ENCODE measurements at regions not wholly inside any gene's neighbourhood (a gene's known extent, or its start where the extent isn't known, plus 50 kb on each side); places are given as distances from the start of the nearest gene placed in this dataset.
A peak's percentile ranks its signal among the peaks of the same experiment; 100 is the strongest.

- DNase-seq = peak; percentile 30
These were observed 427.1 kb downstream of the GPAM start for GRCh38 chr10:111756217-111757061.

DNA sequence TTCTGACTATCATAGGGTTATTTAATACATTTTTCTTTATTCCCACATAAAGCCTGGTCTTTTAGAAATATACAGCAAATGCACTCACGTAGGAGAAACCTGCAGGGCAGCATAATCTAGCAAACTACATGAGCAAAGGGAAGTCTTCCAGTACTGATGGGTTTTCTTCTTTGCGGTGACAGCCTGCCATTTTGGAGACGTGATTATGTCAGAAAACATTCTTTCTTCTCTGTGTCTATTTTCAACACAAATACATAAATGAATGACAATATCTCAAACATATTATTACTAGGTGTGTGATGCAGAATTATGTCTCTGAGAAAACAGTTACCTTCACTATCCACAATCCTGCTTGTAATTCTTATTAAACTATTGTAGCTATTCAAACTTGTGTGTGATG lies 425.0 kb downstream of the GPAM start:
- no peak for DNase-seq

DNA sequence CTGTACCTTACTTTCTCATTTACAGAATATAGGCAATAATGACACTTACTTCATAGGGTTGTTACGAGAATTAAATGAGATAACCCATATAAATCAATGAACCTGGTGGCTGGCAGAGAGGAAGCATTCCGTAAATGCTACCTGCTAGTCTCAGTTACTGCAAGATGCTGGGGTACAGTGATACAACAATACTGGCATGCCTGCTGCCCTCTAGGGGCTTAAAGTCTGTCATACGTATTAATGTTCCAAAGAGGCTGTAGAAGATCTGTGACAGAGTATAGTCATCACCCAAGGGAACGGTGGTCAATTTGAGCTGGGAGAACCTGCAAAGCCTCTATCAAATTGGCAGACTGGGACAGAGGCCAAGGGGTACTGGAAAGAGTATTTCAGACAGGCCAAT lies 421.5 kb downstream of the GPAM start:
- DNase-seq = no peak

- no peak for DNase-seq
These were observed 418.3 kb downstream of the GPAM start for GRCh38 chr10:111765216-111765615.

- no peak for DNase-seq
These were observed 417.1 kb downstream of the GPAM start for GRCh38 chr10:111766464-111766863.

- no peak for DNase-seq
These were observed 415.9 kb downstream of the GPAM start for GRCh38 chr10:111767661-111768060.

DNA sequence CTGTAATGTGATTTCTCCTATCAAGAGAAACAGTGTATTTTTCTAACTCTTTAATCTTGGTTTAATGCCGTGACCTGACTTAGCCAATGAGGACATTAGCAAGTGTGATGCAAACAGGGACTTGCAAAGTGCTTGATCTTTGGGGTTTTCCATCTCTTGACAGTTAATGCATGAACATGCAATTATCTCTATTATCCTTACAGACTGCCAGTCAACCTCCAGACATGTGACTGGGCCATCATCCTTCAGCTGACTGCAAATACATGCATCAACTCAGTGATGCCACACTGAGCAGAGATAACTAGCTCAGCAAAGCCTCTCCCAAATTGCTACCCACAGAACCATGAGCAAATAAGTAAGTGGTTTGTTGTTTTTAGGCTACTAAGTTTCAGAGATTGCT lies 409.6 kb downstream of the GPAM start:
- DNase-seq = no peak

DNA sequence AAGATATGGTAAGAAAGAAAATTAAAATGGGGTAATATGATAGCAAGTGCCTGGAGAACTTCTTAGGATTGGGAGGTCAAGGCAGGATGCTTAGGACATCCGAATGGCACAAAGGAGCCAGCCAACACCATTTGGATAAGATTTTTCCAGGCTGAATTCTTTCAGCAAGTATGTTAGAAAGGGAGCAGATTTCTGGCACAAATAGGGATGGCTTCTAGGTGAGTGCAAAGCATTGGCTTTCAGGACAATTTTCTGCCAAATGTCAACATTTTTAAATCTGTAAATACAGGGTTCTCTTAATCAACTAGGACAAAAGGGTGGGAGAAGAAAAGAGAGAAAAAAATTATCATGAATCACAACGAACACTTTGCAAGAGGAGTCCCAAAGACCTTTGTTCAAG lies 409.1 kb downstream of the GPAM start:
- DNase-seq = no peak

GRCh38 chr10:111784436-111784835 lies 399.1 kb downstream of the GPAM start:
- no peak for DNase-seq

DNA sequence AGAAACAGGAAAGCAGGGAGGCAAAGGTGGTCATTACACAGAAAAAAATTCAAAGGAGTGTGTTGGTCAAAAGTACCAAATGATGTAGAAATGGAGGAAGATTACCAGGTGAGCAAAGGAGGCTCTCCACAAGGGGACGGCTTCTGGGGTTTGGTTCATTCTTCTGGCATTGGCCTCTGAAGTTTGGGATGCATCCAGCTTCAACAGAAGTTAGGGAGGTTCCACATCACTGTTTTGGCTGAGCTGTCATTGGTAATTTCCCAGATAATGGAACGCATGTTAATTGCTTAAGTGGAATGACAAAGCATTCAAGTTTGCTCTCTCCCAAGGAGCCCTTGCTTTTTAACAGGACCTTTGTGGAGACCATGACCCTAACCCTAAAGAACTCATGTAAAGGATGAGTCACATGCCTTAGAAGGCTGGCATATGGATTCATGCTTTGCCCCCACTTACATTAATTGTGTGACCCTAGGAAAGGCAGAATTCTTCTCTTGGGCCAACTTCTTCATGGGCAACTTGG lies 398.6 kb downstream of the GPAM start:
- no peak for DNase-seq

- no peak for DNase-seq
These were observed 397.6 kb downstream of the GPAM start for GRCh38 chr10:111785921-111786320.

DNA sequence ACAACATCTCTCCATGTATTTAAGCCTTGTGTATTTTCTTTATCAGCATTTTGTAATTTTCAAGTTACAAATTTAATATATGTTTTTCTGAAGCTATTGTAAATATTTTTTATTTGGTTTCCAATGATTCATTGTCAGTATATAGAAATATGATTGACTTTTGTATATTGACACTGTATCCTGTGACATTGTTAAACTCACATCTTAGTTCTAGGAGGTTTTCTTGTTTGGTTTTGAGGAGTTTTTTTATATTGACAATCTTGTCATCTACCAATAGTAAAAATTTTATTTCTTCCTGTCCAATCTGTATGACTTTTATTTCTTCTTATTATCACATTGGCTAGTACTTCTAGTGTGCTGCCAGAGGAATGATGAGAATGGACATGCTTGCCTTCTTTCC lies 393.7 kb downstream of the GPAM start:
- no peak for DNase-seq

DNA sequence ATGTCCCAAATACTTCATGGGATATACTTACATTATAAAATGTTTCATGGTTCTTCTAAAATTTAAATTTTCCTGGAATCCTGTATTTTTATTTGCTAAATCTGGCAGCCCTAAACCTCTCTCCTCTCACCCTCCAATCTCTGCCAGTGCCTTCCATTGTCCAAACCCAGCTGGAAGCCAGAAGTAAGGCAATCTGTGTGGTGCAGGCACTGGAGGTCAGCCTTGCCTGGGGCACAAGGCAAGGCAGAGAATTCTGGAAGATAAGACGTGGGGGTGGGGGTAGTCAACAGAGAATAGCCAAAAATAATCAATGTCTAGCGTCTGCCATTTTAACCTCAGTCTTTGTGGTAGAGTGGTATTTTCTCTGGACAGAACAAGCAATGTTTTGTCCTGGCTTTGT lies 381.7 kb downstream of the GPAM start:
- no peak for DNase-seq

- no peak for DNase-seq
These were observed 378.8 kb downstream of the GPAM start for GRCh38 chr10:111804781-111805180.

- DNase-seq = no peak
These were observed 372.0 kb downstream of the GPAM start for GRCh38 chr10:111811517-111811916.

DNA sequence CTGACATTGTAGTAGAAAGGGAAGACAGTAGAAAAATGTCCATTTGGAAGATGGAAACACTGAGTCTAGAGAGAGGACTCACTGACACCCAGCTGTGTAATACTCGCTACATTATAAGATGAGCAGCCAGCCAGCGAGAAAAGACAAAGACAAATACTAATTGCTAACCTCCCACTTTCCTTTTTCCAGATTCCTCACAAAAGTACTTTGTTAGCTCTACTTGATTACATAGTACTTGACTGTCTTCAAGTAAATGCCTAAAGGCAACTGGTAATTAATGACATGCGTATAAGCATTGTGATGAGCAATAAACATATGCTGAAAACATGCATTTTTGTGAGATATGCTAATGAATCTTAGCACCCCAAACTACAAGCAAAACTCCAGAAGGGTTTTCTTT lies 363.1 kb downstream of the GPAM start:
- no peak for DNase-seq

- DNase-seq = no peak
These were observed 361.7 kb downstream of the GPAM start for GRCh38 chr10:111821871-111822270.

DNA sequence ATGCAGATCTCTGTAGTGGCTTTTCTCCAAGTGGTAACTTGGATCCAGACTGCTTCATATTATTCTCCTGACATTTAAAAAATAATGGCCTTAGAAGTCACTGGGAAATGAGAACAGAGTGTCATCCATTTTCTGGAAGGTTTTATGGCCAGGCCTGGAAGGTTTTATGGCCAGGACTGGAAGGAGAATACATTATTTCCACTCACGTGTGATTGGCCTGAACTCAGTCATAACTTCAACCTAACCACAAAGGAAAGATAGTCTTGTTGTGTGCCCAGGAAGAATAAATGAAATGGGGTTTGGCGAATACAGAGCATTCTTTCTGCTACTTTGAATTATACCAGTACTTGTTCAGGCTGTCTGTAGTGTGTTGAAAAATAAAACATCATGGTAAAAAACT lies 360.9 kb downstream of the GPAM start:
- DNase-seq = no peak

GRCh38 chr10:111824128-111824527 lies 359.4 kb downstream of the GPAM start:
- DNase-seq = no peak

DNA sequence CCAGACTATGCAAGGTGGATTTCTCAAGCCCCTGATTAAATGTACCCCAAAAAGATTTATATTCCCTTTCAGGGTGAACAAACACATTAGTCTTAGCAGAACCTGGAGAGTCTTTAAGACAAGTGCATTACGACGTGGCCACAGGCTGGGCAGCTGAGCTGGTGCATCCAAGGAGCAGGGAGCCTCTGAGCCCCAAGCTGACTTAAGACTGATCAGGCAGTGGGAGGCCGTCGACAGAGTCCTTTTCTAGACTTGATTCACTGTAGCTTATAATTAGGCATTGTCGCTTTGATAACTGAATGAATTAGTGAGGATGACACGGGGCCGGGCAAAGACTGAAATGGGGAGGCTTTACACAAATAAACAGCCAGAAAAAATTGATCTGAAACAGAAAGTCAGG lies 353.2 kb downstream of the GPAM start:
- DNase-seq = no peak

GRCh38 chr10:111831058-111831457 lies 352.5 kb downstream of the GPAM start:
- DNase-seq = no peak

GRCh38 chr10:111833251-111833650 lies 350.3 kb downstream of the GPAM start:
- no peak for DNase-seq

- DNase-seq = peak; percentile 76
These were observed 348.0 kb downstream of the GPAM start for GRCh38 chr10:111835574-111835973.

DNA sequence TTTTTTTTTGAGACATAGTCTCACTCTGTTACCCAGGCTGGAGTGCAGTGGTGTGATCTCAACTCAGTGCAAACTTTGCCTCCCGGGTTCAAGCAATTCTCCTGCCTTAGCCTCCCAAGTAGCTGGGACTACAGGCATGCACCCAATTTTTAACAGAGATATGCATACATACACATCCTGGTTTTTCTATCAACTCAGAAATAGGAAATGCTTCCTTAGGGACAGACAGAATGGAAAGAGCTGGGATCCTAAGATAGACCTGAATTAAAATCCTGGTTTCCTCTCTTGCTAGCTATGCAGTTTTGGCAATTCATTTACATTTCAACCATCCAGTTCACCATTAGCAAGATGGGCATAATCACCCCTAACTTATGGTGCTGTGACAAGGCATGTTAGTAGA lies 347.5 kb downstream of the GPAM start:
- DNase-seq = no peak

GRCh38 chr10:111836571-111836970 lies 347.0 kb downstream of the GPAM start:
- DNase-seq = no peak

All from kidney glomerular epithelial cell (primary cell).